WTC11 (cell line): ENCODE measurements at regions not wholly inside any gene's neighbourhood (a gene's known extent, or its start where the extent isn't known, plus 50 kb on each side); places are given as distances from the start of the nearest gene placed in this dataset.

Experiments
- ATAC-seq: fragments of 200-7000 bp; cut with Tn5 transposase; 2 replicates; pipeline ENCODE4 v1.10.0; 2021; ENCODE audit warnings: mild to moderate bottlenecking, moderate library complexity
- CTCF ChIA-PET: fragments of 300-600 bp; sonication (Branson Sonifier 250); formaldehyde crosslinking; loops from one replicate; lab custom pipeline; 2021; ENCODE audit warnings: antibody characterized with exemption; lab: Charles Lee
- POLR2A ChIA-PET: fragments of 350-600 bp; sonication (Branson Sonifier 250); formaldehyde crosslinking; loops from one replicate; lab custom pipeline; 2021; ENCODE audit warnings: antibody characterized with exemption; lab: Charles Lee
- DNase-seq: peaks from one replicate; pipeline ENCODE4 v3.0.0; 2021; ENCODE audit warnings: low spot score
- H3K27ac Mint-ChIP-seq: 2 replicates; pipeline ENCODE4 v1.8.0; 2021; ENCODE audit warnings: mixed read lengths
- H3K27me3 Mint-ChIP-seq: 2 replicates; pipeline ENCODE4 v1.8.0; 2021; ENCODE audit warnings: low read depth, mild to moderate bottlenecking, moderate library complexity, mixed read lengths
- H3K36me3 Mint-ChIP-seq: 2 replicates; pipeline ENCODE4 v1.8.0; 2021; ENCODE audit warnings: mixed read lengths
- H3K4me1 Mint-ChIP-seq: 2 replicates; pipeline ENCODE4 v1.8.0; 2022; ENCODE audit warnings: mixed read lengths
- H3K4me3 Mint-ChIP-seq: 2 replicates; pipeline ENCODE4 v1.8.0; 2021; ENCODE audit warnings: mild to moderate bottlenecking, moderate library complexity, mixed read lengths
- H3K9me3 Mint-ChIP-seq: 2 replicates; pipeline ENCODE4 v1.8.0; 2021; ENCODE audit warnings: mixed read lengths
- CREB1 ChIP-seq: sonication (generic); formaldehyde crosslinking; IDR thresholded peaks from 2 replicates; pipeline ENCODE4 v1.8.0; 2023; ENCODE audit warnings: mild to moderate bottlenecking, missing genetic modification reagents
- ELF4 ChIP-seq: sonication (generic); formaldehyde crosslinking; IDR thresholded peaks from 2 replicates; pipeline ENCODE4 v1.8.1; 2022; ENCODE audit warnings: low read depth, mild to moderate bottlenecking, moderate library complexity, missing genetic modification reagents
- GABPB1 ChIP-seq: sonication (generic); formaldehyde crosslinking; IDR thresholded peaks from 2 replicates; pipeline ENCODE4 v1.8.1; 2023; ENCODE audit warnings: mild to moderate bottlenecking, missing genetic modification reagents
- GTF2I ChIP-seq: fragments of 250-450 bp; sonication (Bioruptor Pico); conservative IDR thresholded peaks from 2 replicates; pipeline ENCODE4 v1.4.0; 2021; ENCODE audit warnings: mild to moderate bottlenecking
- IRF2 ChIP-seq: sonication (generic); formaldehyde crosslinking; IDR thresholded peaks from 2 replicates; pipeline ENCODE4 v1.8.0; 2022; ENCODE audit warnings: low read depth, missing genetic modification reagents, borderline replicate concordance
- NR2C2 ChIP-seq: sonication (generic); formaldehyde crosslinking; IDR thresholded peaks from 2 replicates; pipeline ENCODE4 v1.8.0; 2022; ENCODE audit warnings: mild to moderate bottlenecking, missing genetic modification reagents
- SP1 ChIP-seq: sonication (generic); formaldehyde crosslinking; conservative IDR thresholded peaks from 2 replicates; pipeline ENCODE4 v1.8.1; 2022; ENCODE audit warnings: missing genetic modification reagents
- ZNF219 ChIP-seq: sonication (generic); formaldehyde crosslinking; IDR thresholded peaks from 2 replicates; pipeline ENCODE4 v1.8.0; 2023; ENCODE audit warnings: missing genetic modification reagents, mild to moderate bottlenecking, borderline replicate concordance
- TF ChIP-seq, protein P1 (sequence below): sonication (generic); formaldehyde crosslinking; IDR thresholded peaks from 2 replicates; pipeline ENCODE4 v1.8.0; 2023; ENCODE audit warnings: missing genetic modification reagents, mild to moderate bottlenecking, borderline replicate concordance
- TF ChIP-seq, protein P2 (sequence below): sonication (generic); formaldehyde crosslinking; IDR thresholded peaks from 2 replicates; pipeline ENCODE4 v1.8.0; 2022; ENCODE audit warnings: mild to moderate bottlenecking, missing genetic modification reagents
- TF ChIP-seq, protein P3 (sequence below): fragments of 250-450 bp; sonication (Bioruptor Pico); IDR thresholded peaks from 2 replicates; pipeline ENCODE4 v1.8.0; 2021; ENCODE audit warnings: mild to moderate bottlenecking
- TF ChIP-seq, protein P4 (sequence below): sonication (generic); formaldehyde crosslinking; IDR thresholded peaks from 2 replicates; pipeline ENCODE4 v1.8.0; 2023; ENCODE audit warnings: mild to moderate bottlenecking, missing genetic modification reagents
- TF ChIP-seq, protein P5 (sequence below): sonication (generic); formaldehyde crosslinking; IDR thresholded peaks from 2 replicates; pipeline ENCODE4 v1.8.0; 2022; ENCODE audit warnings: mild to moderate bottlenecking, missing genetic modification reagents
- TF ChIP-seq, protein P6 (sequence below): sonication (generic); formaldehyde crosslinking; IDR thresholded peaks from 2 replicates; pipeline ENCODE4 v1.8.1; 2022; ENCODE audit warnings: missing genetic modification reagents, borderline replicate concordance
- TF ChIP-seq, protein P7 (sequence below): sonication (generic); formaldehyde crosslinking; IDR thresholded peaks from 2 replicates; pipeline ENCODE4 v1.8.1; 2023; ENCODE audit warnings: mild to moderate bottlenecking, missing genetic modification reagents
- TF ChIP-seq, protein P8 (sequence below): fragments of 250-450 bp; sonication (Bioruptor Pico); IDR thresholded peaks from 2 replicates; pipeline ENCODE4 v1.9.0; 2021; ENCODE audit warnings: moderate library complexity, mild to moderate bottlenecking, inconsistent platforms, borderline replicate concordance
- TF ChIP-seq, protein P9 (sequence below): fragments of 200-600 bp; IDR thresholded peaks from 2 replicates; pipeline ENCODE4 v1.8.0; 2022; ENCODE audit warnings: antibody characterized with exemption

DNA sequence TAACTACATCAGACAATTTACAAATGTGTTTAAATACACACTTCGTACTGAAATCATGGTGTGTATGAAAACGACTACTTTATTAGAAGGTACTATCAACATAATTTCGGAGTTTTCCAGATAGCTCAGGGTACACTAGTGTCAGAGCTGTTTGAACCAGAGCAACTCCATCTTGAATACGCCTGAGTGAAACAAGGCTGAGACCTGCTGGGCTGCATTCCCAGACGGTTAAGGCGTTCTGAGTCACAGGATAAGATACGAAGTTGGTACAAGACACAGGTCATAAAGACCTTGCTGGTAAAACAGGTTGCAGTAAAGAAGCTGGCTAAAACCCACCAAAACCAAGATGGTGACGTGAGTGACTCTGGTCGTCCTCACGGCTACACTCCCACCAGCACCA, 167.6 kb downstream of the THBS2 start:
- TF ChIP-seq, protein P1, sequence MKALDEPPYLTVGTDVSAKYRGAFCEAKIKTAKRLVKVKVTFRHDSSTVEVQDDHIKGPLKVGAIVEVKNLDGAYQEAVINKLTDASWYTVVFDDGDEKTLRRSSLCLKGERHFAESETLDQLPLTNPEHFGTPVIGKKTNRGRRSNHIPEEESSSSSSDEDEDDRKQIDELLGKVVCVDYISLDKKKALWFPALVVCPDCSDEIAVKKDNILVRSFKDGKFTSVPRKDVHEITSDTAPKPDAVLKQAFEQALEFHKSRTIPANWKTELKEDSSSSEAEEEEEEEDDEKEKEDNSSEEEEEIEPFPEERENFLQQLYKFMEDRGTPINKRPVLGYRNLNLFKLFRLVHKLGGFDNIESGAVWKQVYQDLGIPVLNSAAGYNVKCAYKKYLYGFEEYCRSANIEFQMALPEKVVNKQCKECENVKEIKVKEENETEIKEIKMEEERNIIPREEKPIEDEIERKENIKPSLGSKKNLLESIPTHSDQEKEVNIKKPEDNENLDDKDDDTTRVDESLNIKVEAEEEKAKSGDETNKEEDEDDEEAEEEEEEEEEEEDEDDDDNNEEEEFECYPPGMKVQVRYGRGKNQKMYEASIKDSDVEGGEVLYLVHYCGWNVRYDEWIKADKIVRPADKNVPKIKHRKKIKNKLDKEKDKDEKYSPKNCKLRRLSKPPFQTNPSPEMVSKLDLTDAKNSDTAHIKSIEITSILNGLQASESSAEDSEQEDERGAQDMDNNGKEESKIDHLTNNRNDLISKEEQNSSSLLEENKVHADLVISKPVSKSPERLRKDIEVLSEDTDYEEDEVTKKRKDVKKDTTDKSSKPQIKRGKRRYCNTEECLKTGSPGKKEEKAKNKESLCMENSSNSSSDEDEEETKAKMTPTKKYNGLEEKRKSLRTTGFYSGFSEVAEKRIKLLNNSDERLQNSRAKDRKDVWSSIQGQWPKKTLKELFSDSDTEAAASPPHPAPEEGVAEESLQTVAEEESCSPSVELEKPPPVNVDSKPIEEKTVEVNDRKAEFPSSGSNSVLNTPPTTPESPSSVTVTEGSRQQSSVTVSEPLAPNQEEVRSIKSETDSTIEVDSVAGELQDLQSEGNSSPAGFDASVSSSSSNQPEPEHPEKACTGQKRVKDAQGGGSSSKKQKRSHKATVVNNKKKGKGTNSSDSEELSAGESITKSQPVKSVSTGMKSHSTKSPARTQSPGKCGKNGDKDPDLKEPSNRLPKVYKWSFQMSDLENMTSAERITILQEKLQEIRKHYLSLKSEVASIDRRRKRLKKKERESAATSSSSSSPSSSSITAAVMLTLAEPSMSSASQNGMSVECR = no peak
- TF ChIP-seq, protein P2, sequence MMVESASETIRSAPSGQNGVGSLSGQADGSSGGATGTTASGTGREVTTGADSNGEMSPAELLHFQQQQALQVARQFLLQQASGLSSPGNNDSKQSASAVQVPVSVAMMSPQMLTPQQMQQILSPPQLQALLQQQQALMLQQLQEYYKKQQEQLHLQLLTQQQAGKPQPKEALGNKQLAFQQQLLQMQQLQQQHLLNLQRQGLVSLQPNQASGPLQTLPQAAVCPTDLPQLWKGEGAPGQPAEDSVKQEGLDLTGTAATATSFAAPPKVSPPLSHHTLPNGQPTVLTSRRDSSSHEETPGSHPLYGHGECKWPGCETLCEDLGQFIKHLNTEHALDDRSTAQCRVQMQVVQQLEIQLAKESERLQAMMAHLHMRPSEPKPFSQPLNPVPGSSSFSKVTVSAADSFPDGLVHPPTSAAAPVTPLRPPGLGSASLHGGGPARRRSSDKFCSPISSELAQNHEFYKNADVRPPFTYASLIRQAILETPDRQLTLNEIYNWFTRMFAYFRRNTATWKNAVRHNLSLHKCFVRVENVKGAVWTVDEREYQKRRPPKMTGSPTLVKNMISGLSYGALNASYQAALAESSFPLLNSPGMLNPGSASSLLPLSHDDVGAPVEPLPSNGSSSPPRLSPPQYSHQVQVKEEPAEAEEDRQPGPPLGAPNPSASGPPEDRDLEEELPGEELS (CRISPR knock-in tag) = no peak
- TF ChIP-seq, protein P3, sequence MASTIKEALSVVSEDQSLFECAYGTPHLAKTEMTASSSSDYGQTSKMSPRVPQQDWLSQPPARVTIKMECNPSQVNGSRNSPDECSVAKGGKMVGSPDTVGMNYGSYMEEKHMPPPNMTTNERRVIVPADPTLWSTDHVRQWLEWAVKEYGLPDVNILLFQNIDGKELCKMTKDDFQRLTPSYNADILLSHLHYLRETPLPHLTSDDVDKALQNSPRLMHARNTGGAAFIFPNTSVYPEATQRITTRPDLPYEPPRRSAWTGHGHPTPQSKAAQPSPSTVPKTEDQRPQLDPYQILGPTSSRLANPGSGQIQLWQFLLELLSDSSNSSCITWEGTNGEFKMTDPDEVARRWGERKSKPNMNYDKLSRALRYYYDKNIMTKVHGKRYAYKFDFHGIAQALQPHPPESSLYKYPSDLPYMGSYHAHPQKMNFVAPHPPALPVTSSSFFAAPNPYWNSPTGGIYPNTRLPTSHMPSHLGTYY = no peak
- TF ChIP-seq, protein P4, sequence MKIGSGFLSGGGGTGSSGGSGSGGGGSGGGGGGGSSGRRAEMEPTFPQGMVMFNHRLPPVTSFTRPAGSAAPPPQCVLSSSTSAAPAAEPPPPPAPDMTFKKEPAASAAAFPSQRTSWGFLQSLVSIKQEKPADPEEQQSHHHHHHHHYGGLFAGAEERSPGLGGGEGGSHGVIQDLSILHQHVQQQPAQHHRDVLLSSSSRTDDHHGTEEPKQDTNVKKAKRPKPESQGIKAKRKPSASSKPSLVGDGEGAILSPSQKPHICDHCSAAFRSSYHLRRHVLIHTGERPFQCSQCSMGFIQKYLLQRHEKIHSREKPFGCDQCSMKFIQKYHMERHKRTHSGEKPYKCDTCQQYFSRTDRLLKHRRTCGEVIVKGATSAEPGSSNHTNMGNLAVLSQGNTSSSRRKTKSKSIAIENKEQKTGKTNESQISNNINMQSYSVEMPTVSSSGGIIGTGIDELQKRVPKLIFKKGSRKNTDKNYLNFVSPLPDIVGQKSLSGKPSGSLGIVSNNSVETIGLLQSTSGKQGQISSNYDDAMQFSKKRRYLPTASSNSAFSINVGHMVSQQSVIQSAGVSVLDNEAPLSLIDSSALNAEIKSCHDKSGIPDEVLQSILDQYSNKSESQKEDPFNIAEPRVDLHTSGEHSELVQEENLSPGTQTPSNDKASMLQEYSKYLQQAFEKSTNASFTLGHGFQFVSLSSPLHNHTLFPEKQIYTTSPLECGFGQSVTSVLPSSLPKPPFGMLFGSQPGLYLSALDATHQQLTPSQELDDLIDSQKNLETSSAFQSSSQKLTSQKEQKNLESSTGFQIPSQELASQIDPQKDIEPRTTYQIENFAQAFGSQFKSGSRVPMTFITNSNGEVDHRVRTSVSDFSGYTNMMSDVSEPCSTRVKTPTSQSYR (CRISPR knock-in tag) = no peak
- TF ChIP-seq GABPB1 (CRISPR knock-in tag) (no peak), ELF4 (CRISPR knock-in tag) (no peak), CREB1 (CRISPR knock-in tag) (no peak), SP1 (CRISPR knock-in tag) (no peak), IRF2 (CRISPR knock-in tag) (no peak), GTF2I (CRISPR knock-in tag) (no peak), NR2C2 (CRISPR knock-in tag) (no peak), ZNF219 (no peak)
- TF ChIP-seq, protein P5, sequence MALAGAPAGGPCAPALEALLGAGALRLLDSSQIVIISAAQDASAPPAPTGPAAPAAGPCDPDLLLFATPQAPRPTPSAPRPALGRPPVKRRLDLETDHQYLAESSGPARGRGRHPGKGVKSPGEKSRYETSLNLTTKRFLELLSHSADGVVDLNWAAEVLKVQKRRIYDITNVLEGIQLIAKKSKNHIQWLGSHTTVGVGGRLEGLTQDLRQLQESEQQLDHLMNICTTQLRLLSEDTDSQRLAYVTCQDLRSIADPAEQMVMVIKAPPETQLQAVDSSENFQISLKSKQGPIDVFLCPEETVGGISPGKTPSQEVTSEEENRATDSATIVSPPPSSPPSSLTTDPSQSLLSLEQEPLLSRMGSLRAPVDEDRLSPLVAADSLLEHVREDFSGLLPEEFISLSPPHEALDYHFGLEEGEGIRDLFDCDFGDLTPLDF = no peak
- TF ChIP-seq, protein P6, sequence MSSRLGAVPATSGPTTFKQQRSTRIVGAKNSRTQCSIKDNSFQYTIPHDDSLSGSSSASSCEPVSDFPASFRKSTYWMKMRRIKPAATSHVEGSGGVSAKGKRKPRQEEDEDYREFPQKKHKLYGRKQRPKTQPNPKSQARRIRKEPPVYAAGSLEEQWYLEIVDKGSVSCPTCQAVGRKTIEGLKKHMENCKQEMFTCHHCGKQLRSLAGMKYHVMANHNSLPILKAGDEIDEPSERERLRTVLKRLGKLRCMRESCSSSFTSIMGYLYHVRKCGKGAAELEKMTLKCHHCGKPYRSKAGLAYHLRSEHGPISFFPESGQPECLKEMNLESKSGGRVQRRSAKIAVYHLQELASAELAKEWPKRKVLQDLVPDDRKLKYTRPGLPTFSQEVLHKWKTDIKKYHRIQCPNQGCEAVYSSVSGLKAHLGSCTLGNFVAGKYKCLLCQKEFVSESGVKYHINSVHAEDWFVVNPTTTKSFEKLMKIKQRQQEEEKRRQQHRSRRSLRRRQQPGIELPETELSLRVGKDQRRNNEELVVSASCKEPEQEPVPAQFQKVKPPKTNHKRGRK (CRISPR knock-in tag) = no peak
- TF ChIP-seq, protein P7, sequence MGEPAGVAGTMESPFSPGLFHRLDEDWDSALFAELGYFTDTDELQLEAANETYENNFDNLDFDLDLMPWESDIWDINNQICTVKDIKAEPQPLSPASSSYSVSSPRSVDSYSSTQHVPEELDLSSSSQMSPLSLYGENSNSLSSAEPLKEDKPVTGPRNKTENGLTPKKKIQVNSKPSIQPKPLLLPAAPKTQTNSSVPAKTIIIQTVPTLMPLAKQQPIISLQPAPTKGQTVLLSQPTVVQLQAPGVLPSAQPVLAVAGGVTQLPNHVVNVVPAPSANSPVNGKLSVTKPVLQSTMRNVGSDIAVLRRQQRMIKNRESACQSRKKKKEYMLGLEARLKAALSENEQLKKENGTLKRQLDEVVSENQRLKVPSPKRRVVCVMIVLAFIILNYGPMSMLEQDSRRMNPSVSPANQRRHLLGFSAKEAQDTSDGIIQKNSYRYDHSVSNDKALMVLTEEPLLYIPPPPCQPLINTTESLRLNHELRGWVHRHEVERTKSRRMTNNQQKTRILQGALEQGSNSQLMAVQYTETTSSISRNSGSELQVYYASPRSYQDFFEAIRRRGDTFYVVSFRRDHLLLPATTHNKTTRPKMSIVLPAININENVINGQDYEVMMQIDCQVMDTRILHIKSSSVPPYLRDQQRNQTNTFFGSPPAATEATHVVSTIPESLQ (CRISPR knock-in tag) = no peak
- TF ChIP-seq, protein P8, sequence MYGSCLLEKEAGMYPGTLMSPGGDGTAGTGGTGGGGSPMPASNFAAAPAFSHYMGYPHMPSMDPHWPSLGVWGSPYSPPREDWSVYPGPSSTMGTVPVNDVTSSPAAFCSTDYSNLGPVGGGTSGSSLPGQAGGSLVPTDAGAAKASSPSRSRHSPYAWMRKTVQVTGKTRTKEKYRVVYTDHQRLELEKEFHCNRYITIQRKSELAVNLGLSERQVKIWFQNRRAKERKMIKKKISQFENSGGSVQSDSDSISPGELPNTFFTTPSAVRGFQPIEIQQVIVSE (CRISPR knock-in tag) = no peak
- TF ChIP-seq, protein P9, sequence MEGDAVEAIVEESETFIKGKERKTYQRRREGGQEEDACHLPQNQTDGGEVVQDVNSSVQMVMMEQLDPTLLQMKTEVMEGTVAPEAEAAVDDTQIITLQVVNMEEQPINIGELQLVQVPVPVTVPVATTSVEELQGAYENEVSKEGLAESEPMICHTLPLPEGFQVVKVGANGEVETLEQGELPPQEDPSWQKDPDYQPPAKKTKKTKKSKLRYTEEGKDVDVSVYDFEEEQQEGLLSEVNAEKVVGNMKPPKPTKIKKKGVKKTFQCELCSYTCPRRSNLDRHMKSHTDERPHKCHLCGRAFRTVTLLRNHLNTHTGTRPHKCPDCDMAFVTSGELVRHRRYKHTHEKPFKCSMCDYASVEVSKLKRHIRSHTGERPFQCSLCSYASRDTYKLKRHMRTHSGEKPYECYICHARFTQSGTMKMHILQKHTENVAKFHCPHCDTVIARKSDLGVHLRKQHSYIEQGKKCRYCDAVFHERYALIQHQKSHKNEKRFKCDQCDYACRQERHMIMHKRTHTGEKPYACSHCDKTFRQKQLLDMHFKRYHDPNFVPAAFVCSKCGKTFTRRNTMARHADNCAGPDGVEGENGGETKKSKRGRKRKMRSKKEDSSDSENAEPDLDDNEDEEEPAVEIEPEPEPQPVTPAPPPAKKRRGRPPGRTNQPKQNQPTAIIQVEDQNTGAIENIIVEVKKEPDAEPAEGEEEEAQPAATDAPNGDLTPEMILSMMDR = no peak
- ATAC-seq = no peak
- ChIA-PET CTCF (no interaction called here), POLR2A (no interaction called here)
- Mint-ChIP-seq H3K27ac (no peak overlapping the region), H3K4me3 (no peak overlapping the region), H3K4me1 (peaks cover 10% of the 10 kb centered on the region; the same call in 1 of the 2 replicates), H3K36me3 (peaks cover 27% of the 10 kb centered on the region), H3K27me3 (peaks cover 3% of the 10 kb centered on the region), H3K9me3 (peaks cover 51% of the 10 kb centered on the region)
- DNase-seq = no peak
